ENCODE measurements at regions not wholly inside any gene's neighbourhood (a gene's known extent, or its start where the extent isn't known, plus 50 kb on each side); places are given as distances from the start of the nearest gene placed in this dataset.

- Mint-ChIP-seq H3K36me3 (no peaks in the 10 kb centered on the region), H3K27me3 (peaks cover 14 to 24% of the 10 kb centered on the region in 2 donors), H3K9me3 (no peaks in the 10 kb centered on the region), H3K4me3 (no peak overlapping the region), H3K27ac (no peak overlapping the region), H3K4me1 (no peaks in the 10 kb centered on the region)
- H3K36me3 ChIP-seq (ENCODE audit: control insufficient read depth in 2 of 2, extremely low read depth in 1 of 2, insufficient read depth in 1 of 2, low read length in 1 of 2), result no peaks in the 10 kb centered on the region
- H3K9me3 ChIP-seq, result no peaks in the 10 kb centered on the region
- WGBS (ENCODE audit: insufficient coverage), result no CpG with 5 or more reads among the region's 4 CpGs
- POLR2A ChIA-PET, result no interaction called here
- CTCF ChIA-PET, result no interaction called here
- no peak overlapping the region for H3K4me3 ChIP-seq (ENCODE audit: control insufficient read depth in 1 of 2, extremely low read depth in 1 of 2, low read length in 1 of 2)
- peaks cover 0 to 14% of the 10 kb centered on the region in 2 experiments for H3K27me3 ChIP-seq (replicated peaks in 1 of 2; ENCODE audit: control insufficient read depth in 2 of 2, extremely low read depth in 1 of 2, insufficient read depth in 2 of 2, low read length in 1 of 2)
- no peak for ATAC-seq (replicated peaks in 1 of 4)
- H3K4me1 ChIP-seq (ENCODE audit: control insufficient read depth in 1 of 2, extremely low read depth in 1 of 2, insufficient read depth in 2 of 2, low read length in 2 of 2), result no peaks in the 10 kb centered on the region
- no peak overlapping the region for H3K27ac ChIP-seq (ENCODE audit: low read length)
- no peak for DNase-seq
Observed at GRCh38 chr6:150548330-150548729, 51.4 kb upstream of the PLEKHG1 start.

- Mint-ChIP-seq H3K27ac (no peak overlapping the region), H3K36me3 (no peaks in the 10 kb centered on the region), H3K4me1 (no peaks in the 10 kb centered on the region), H3K9me3 (no peaks in the 10 kb centered on the region), H3K27me3 (peaks cover 10 to 24% of the 10 kb centered on the region in 2 donors), H3K4me3 (no peak overlapping the region)
- no peak overlapping the region for H3K4me3 ChIP-seq (ENCODE audit: control insufficient read depth in 1 of 2, extremely low read depth in 1 of 2, low read length in 1 of 2)
- no peaks in the 10 kb centered on the region for H3K9me3 ChIP-seq
- H3K36me3 ChIP-seq (ENCODE audit: control insufficient read depth in 2 of 2, extremely low read depth in 1 of 2, insufficient read depth in 1 of 2, low read length in 1 of 2), result no peaks in the 10 kb centered on the region
- H3K4me1 ChIP-seq (ENCODE audit: control insufficient read depth in 1 of 2, extremely low read depth in 1 of 2, insufficient read depth in 2 of 2, low read length in 2 of 2), result no peaks in the 10 kb centered on the region
- no peak for DNase-seq
- CTCF ChIA-PET, result interaction anchor here in 1 of 2 donors (0.6 kb wide), 1 partner anchor 391 kb away, joined by 6 read pairs; no protein-coding TSS in a partner anchor
- WGBS (ENCODE audit: insufficient coverage), result 76% methylated on average over 4 of the region's 5 CpGs
- POLR2A ChIA-PET, result no interaction called here
- no peak overlapping the region for H3K27ac ChIP-seq (ENCODE audit: low read length)
- ATAC-seq (replicated peaks in 1 of 4), result no peak
- peaks cover 0 to 14% of the 10 kb centered on the region in 2 experiments for H3K27me3 ChIP-seq (replicated peaks in 1 of 2; ENCODE audit: control insufficient read depth in 2 of 2, extremely low read depth in 1 of 2, insufficient read depth in 2 of 2, low read length in 1 of 2)
Observed at GRCh38 chr6:150549007-150549406, 50.7 kb upstream of the PLEKHG1 start.

DNA sequence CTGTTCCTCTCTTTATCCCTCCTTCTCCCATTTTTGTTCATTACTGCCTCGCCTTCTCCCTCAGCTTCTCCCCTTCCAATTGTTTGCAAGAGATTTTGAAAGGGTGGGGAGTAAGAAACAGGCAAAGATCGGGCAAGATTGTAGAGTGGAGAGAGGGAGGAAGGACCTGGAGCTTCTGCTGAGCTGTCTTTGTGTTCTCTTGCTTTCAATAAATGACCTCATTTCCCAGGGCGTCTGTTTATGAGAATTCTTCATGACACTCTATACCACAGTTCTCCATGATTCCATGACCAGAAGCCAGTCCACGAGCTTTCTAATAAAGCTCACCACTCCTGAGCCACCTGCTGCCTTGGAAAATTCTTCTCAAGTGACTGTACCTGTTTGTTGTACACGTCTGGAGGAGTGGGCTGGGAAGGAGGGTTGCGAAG, 50.0 kb upstream of the PLEKHG1 start:
- Histone ChIP-seq H3K4me1 (ENCODE audit: control insufficient read depth in 1 of 2, extremely low read depth in 1 of 2, insufficient read depth in 2 of 2, low read length in 2 of 2) (no peaks in the 10 kb centered on the region), H3K27ac (ENCODE audit: low read length) (no peak overlapping the region), H3K27me3 (replicated peaks in 1 of 2; ENCODE audit: control insufficient read depth in 2 of 2, extremely low read depth in 1 of 2, insufficient read depth in 2 of 2, low read length in 1 of 2) (peaks cover 0 to 14% of the 10 kb centered on the region in 2 experiments), H3K36me3 (ENCODE audit: control insufficient read depth in 2 of 2, extremely low read depth in 1 of 2, insufficient read depth in 1 of 2, low read length in 1 of 2) (no peaks in the 10 kb centered on the region), H3K4me3 (ENCODE audit: control insufficient read depth in 1 of 2, extremely low read depth in 1 of 2, low read length in 1 of 2) (no peak overlapping the region), H3K9me3 (no peaks in the 10 kb centered on the region)
- Mint-ChIP-seq H3K36me3 (no peaks in the 10 kb centered on the region), H3K9me3 (no peaks in the 10 kb centered on the region), H3K4me1 (no peaks in the 10 kb centered on the region), H3K27ac (no peak overlapping the region), H3K27me3 (peaks cover 10 to 24% of the 10 kb centered on the region in 2 donors), H3K4me3 (no peak overlapping the region)
- WGBS (ENCODE audit: insufficient coverage), result no CpG with 5 or more reads among the region's 6 CpGs
- ATAC-seq (replicated peaks in 1 of 4), result no peak
- POLR2A ChIA-PET, result no interaction called here
- CTCF ChIA-PET, result interaction anchor here in 1 of 2 donors (0.6 kb wide), 1 partner anchor 390 kb away, joined by 6 read pairs; no protein-coding TSS in a partner anchor
- DNase-seq, result no peak

Data from T-cell (primary cell).